GM10266 (cell line): ENCODE measurements at regions not wholly inside any gene's neighbourhood (a gene's known extent, or its start where the extent isn't known, plus 50 kb on each side); places are given as distances from the start of the nearest gene placed in this dataset.

Experiments
- DNase-seq: peaks from one replicate; pipeline ENCODE4 v3.0.0; 2012; ENCODE audit errors: extremely low spot score
- TF ChIP-seq, protein P1 (sequence below): IDR thresholded peaks from 2 replicates; pipeline ENCODE4 v1.5.1; 2012; ENCODE audit warnings: mild to moderate bottlenecking, low read depth; ENCODE audit not compliant: control insufficient read depth, insufficient read depth; ENCODE audit errors: missing control alignments

DNA sequence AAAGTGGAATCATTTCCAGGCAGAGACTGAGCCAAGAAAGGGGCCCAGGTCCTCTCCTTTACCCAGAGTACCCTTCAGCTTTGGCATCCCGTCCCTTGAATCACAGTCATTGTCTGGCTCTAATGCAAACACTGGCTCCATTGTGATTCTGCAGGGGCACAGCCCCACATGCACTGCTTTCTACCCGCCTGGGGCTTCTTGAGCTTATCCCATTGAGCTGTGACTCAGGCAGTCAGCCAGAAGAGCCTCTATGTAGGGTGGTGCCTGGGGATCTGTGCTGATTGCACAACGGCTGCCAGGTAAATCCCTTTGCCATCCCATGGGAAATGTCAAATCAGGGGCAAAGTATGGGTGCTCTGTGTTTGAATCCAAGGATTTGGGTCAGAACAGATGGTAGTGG is 88.9 kb downstream of the RASSF10 start:
- TF ChIP-seq, protein P1, sequence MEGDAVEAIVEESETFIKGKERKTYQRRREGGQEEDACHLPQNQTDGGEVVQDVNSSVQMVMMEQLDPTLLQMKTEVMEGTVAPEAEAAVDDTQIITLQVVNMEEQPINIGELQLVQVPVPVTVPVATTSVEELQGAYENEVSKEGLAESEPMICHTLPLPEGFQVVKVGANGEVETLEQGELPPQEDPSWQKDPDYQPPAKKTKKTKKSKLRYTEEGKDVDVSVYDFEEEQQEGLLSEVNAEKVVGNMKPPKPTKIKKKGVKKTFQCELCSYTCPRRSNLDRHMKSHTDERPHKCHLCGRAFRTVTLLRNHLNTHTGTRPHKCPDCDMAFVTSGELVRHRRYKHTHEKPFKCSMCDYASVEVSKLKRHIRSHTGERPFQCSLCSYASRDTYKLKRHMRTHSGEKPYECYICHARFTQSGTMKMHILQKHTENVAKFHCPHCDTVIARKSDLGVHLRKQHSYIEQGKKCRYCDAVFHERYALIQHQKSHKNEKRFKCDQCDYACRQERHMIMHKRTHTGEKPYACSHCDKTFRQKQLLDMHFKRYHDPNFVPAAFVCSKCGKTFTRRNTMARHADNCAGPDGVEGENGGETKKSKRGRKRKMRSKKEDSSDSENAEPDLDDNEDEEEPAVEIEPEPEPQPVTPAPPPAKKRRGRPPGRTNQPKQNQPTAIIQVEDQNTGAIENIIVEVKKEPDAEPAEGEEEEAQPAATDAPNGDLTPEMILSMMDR: no peak
- no peak for DNase-seq

DNA sequence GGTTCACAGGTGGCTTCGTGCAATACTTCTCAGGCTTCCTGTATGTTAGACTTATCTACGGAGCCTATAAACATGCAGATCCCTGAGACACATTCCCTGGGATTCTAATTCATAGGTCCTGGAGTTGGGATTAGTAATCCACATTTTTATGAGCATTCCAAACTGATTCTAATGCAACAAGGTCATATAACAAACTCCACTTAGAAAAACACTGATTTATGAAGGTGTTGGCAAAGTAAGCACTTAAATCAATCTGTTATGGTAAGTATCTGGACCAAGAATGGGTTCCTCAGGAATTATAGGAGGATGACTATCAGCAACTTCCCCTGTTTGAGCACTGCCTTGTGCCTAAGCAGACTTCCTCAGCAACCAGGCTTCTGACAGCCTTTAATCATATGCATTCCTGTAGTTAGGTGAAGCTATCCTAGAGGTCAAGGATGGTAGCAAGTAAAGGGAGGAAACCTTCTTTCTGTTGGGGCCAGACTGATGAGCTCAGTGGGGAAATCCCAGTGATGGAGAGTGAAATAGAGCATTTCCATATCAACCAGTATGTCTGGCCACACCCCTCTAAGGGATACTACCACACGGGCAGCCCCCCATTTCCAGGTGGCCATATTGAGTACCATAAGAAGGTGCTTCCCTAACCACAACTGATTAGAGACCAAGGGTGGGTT is 89.6 kb downstream of the RASSF10 start:
- TF ChIP-seq, protein P1: no peak
- DNase-seq: no peak

DNA sequence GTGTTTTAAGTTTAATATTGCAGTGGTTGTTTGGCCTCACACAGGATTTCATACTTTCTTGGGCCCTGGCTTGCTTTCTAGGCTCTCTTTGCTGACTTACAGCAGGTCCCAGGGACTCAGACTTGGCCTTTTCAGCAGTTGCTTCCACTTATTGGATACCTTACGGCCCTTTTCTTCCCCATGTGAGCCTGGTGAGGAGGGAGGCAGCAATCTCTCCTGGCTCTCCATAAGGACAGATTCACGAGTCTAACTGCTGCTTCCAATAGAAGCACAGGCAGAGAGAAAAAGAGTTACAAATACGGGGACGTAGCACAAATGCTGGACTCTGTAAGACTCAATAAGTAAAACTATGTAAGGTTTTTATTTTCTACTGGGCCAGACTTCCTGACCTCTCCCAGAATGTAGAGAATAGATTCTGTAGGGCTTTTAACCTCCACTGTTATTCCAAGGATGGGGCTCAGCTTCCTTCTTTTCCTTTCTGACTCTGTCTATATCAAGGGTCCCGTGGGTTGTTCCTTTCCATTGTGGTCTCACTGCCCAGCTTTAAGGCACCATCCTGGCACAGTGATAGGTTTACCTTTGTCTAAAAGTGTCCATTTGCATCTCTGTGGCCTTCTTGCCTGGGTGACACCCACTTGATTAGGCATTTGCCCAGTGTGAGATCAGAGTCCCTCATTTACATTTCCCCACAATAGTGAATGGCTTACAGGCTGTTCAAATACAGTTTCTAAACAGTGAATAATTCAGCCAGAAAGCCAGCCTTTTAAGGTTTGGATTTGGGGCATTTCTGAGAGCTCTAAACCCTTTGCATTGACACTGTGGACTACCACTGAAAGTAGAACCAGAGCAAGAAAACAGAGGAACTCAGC is 92.8 kb downstream of the RASSF10 start:
- TF ChIP-seq, protein P1: no peak
- DNase-seq: no peak

DNA sequence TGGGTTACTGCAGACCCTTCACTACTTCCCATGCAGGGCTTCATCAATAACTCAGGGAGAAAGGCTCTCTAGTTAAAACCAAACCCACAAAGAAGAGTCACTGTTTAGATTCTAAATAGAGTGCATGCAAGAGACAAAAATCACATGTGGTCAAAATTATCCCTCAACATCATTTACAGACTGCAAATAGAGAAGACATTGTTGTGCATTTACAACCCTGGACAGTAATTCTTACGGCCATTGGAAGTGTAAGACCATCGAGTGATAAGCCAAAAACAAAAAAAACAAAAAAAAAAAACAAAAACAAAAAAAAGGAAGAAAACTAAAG is 93.4 kb downstream of the RASSF10 start:
- TF ChIP-seq, protein P1: no peak

DNA sequence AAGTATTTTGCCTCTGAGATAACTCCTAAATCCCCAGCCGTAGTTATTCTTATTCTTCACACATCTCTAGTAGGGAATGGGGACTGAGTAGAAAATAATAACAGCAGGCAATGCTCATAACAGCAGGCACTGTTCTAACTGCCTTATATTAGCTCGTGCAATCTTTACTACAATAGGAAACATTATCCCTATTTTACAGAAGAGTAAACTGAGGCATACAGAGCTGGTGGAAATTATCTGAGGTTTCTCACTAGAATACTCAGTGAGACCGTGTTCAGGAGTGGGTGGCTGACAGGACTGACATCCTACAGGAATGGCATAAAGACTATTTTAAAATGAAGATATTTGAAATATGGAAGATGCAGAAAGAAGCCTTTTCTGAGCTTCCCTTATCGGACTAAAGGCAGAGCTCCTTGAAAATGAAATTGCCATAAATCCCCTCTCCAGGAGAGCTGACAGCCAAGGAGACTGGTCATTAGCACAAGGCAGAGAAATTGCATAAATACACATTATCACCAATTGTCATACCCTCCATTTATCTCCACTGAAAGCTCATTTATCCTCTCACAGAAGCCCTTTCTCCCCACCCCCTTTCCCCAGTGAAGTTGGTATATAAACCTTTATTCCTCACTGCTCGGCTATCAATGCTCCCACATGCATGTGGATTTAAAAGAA is 93.9 kb downstream of the RASSF10 start:
- DNase-seq: no peak
- TF ChIP-seq, protein P1: no peak

More for the DNA sequence above, 93.4 kb downstream of the RASSF10 start:
- DNase-seq: no peak

DNA sequence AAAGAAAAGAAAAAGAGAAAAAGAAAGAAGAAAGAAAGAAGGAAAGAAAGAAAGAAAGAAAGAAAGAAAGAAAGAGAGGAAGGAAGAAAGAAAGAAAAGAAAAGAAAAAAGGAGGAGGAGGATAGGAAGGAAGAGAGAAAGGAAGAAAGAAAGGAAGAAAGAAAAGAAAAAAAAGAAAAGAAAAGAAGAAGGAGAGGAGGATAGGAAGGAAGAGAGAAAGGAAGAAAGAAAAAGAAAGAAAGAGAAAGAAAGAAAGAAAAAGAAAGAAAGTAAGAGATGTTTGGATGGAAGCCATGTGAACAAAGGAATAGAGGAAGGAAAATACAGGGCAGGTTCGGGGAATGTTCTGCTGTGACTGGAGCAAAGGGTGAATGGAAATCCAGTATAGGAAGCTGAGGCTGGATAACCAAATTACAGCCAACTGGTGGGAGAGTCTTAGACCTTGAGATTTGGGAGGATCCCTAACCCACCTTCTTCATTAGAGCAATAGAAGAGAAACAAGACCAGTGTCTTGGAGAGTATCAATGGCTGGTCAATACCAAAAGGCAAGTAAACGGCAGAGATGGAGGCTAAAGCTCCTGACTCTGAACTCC is 94.9 kb downstream of the RASSF10 start:
- TF ChIP-seq, protein P1: no peak
- DNase-seq: no peak
